ENCODE measurements at regions not wholly inside any gene's neighbourhood (a gene's known extent, or its start where the extent isn't known, plus 50 kb on each side); places are given as distances from the start of the nearest gene placed in this dataset.

- Histone ChIP-seq H3K36me3 (ENCODE audit: insufficient read depth, low read length) (no peaks in the 10 kb centered on the region), H3K4me1 (ENCODE audit: insufficient read depth, low read length) (no peaks in the 10 kb centered on the region), H3K9me3 (ENCODE audit: low read depth, low read length) (no peaks in the 10 kb centered on the region), H3K79me2 (ENCODE audit: insufficient read depth, low read length) (no peaks in the 10 kb centered on the region), H2AFZ (ENCODE audit: low read length) (no peak overlapping the region), H4K20me1 (ENCODE audit: insufficient read depth, low read length) (no peaks in the 10 kb centered on the region), H3K27me3 (ENCODE audit: insufficient read depth, low read length) (no peaks in the 10 kb centered on the region), H3K27ac (ENCODE audit: low read depth, low read length) (no peak overlapping the region), H3K4me2 (ENCODE audit: insufficient read depth, low read length) (no peak overlapping the region), H3K4me3 (ENCODE audit: insufficient read depth, low read length) (no peak overlapping the region)
- no peak for DNase-seq (ENCODE audit: insufficient read length, low spot score, missing footprints)
- TF ChIP-seq, protein P1, sequence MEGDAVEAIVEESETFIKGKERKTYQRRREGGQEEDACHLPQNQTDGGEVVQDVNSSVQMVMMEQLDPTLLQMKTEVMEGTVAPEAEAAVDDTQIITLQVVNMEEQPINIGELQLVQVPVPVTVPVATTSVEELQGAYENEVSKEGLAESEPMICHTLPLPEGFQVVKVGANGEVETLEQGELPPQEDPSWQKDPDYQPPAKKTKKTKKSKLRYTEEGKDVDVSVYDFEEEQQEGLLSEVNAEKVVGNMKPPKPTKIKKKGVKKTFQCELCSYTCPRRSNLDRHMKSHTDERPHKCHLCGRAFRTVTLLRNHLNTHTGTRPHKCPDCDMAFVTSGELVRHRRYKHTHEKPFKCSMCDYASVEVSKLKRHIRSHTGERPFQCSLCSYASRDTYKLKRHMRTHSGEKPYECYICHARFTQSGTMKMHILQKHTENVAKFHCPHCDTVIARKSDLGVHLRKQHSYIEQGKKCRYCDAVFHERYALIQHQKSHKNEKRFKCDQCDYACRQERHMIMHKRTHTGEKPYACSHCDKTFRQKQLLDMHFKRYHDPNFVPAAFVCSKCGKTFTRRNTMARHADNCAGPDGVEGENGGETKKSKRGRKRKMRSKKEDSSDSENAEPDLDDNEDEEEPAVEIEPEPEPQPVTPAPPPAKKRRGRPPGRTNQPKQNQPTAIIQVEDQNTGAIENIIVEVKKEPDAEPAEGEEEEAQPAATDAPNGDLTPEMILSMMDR (IDR thresholded peaks at IDR 0.05; ENCODE audit: extremely low read depth, low read depth, low read length): no peak
These were observed 239.1 kb upstream of the AUTS2 start for GRCh38 chr7:69359003-69359700.

DNA sequence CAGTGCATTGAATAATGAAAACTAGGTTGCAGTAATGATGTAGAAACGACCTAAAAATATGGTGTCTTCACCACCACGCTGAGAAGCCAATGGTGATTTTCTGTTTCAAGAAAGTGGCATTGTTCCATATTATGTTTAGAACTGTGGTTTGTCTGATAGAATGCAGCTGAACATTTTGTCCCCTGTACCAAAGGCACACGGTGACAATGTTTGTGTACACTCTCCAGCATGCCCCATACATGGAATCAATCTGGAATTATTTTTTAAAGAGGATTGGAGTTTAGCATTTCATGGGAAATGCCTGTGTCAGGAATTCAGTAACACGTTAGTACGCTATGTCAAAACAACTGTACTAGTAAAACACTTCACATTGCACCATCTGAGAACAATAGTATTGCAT lies 237.4 kb upstream of the AUTS2 start:
- Histone ChIP-seq H3K79me2 (ENCODE audit: insufficient read depth, low read length) (no peaks in the 10 kb centered on the region), H3K9me3 (ENCODE audit: low read depth, low read length) (no peaks in the 10 kb centered on the region), H3K4me3 (ENCODE audit: insufficient read depth, low read length) (no peak overlapping the region), H3K4me2 (ENCODE audit: insufficient read depth, low read length) (no peak overlapping the region), H3K4me1 (ENCODE audit: insufficient read depth, low read length) (no peaks in the 10 kb centered on the region), H2AFZ (ENCODE audit: low read length) (no peak overlapping the region), H3K36me3 (ENCODE audit: insufficient read depth, low read length) (no peaks in the 10 kb centered on the region), H3K27me3 (ENCODE audit: insufficient read depth, low read length) (no peaks in the 10 kb centered on the region), H3K27ac (ENCODE audit: low read depth, low read length) (no peak overlapping the region), H4K20me1 (ENCODE audit: insufficient read depth, low read length) (no peaks in the 10 kb centered on the region)
- TF ChIP-seq, protein P1 (IDR thresholded peaks at IDR 0.05; ENCODE audit: extremely low read depth, low read depth, low read length): no peak
- no peak for DNase-seq (ENCODE audit: insufficient read length, low spot score, missing footprints)

DNA sequence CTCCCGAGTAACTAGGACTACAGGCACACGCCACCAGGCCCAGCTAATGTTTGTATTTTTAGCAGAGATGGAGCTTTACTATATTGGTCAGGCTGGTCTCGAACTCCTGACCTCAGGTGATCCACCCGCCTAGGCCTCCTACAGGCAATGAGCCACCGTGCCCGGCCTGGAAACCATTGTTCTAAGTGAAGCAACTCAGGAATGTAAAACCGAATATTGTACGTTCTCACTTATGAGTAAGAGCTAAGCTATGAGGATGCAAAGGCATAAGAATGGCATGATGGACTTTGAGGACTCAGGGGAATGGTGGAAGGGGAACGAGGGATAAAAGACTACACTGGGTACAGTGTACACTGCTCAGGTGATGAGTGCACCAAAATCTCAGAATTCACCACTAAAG lies 235.1 kb upstream of the AUTS2 start:
- H3K4me3 ChIP-seq (ENCODE audit: insufficient read depth, low read length): no peak overlapping the region
- H3K27ac ChIP-seq (ENCODE audit: low read depth, low read length): no peak overlapping the region
- H4K20me1 ChIP-seq (ENCODE audit: insufficient read depth, low read length): no peaks in the 10 kb centered on the region
- no peak overlapping the region for H2AFZ ChIP-seq (ENCODE audit: low read length)
- no peaks in the 10 kb centered on the region for H3K79me2 ChIP-seq (ENCODE audit: insufficient read depth, low read length)
- no peak for DNase-seq (ENCODE audit: insufficient read length, low spot score, missing footprints)
- H3K9me3 ChIP-seq (ENCODE audit: low read depth, low read length): no peaks in the 10 kb centered on the region
- H3K4me2 ChIP-seq (ENCODE audit: insufficient read depth, low read length): no peak overlapping the region
- no peaks in the 10 kb centered on the region for H3K36me3 ChIP-seq (ENCODE audit: insufficient read depth, low read length)
- TF ChIP-seq, protein P1 (IDR thresholded peaks at IDR 0.05; ENCODE audit: extremely low read depth, low read depth, low read length): no peak
- H3K4me1 ChIP-seq (ENCODE audit: insufficient read depth, low read length): no peaks in the 10 kb centered on the region
- H3K27me3 ChIP-seq (ENCODE audit: insufficient read depth, low read length): no peaks in the 10 kb centered on the region

DNA sequence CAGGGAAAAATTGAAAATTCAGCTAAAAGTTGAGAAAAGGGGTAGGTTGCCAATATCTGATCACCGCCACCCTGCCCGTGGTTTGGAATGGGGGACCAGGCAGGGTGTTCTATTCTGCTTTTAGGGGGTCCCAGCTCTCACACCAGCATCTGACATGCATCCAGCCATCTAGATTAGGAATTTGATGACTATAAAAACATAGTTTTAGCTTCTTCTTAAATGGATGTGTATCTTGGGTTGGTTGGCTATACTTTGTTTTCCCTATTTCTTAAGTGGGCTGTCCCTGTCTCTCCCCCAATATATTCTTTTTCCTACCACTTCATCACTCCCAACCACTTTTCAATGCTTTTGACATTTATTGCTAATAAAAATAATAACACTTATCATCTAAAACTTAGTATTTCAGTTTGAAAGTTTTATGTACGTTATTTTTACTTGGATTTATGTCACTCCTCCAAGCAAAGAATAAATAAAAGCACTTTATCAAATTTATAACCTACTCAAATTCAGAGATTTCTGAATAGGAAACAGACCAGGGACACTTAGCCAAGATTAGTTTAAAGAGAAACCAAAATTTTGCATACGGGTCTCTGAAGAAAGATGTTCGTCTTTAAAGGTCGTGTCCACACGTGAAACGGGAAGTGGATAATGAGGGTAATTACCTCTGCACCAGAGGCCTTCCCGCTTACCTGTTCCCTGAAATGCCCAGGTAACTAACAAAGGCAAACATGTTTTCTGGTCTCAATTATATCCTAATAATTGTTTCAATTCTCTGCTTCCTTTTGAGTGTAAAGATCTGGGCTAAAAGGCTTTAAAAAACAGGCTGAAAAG lies 233.2 kb upstream of the AUTS2 start:
- Histone ChIP-seq H3K27me3 (ENCODE audit: insufficient read depth, low read length) (no peaks in the 10 kb centered on the region), H3K4me3 (ENCODE audit: insufficient read depth, low read length) (no peak overlapping the region), H2AFZ (ENCODE audit: low read length) (no peak overlapping the region), H3K79me2 (ENCODE audit: insufficient read depth, low read length) (no peaks in the 10 kb centered on the region), H4K20me1 (ENCODE audit: insufficient read depth, low read length) (no peaks in the 10 kb centered on the region), H3K4me1 (ENCODE audit: insufficient read depth, low read length) (no peaks in the 10 kb centered on the region), H3K27ac (ENCODE audit: low read depth, low read length) (no peak overlapping the region), H3K4me2 (ENCODE audit: insufficient read depth, low read length) (no peak overlapping the region), H3K36me3 (ENCODE audit: insufficient read depth, low read length) (no peaks in the 10 kb centered on the region), H3K9me3 (ENCODE audit: low read depth, low read length) (no peaks in the 10 kb centered on the region)
- DNase-seq (ENCODE audit: insufficient read length, low spot score, missing footprints): no peak
- TF ChIP-seq, protein P1 (IDR thresholded peaks at IDR 0.05; ENCODE audit: extremely low read depth, low read depth, low read length): no peak

Measured in osteoblast (primary cell).